HepG2 (cell line): ENCODE measurements at regions not wholly inside any gene's neighbourhood (a gene's known extent, or its start where the extent isn't known, plus 50 kb on each side); places are given as distances from the start of the nearest gene placed in this dataset.

Source experiments
- ATAC-seq: fragments of 200-7000 bp; cut with Tn5 transposase; 3 replicates; pipeline ENCODE4 v1.9.1; 2020; ENCODE audit warnings: mild to moderate bottlenecking, moderate library complexity
- BruUV-seq: library from RNA; stranded (reverse); fragments of 400-500 nt; replicated peaks from 2 replicates; lab custom pipeline; 2021; lab: Mats Ljungman, UMichigan
- CTCF ChIA-PET: fragments of 300-600 bp; formaldehyde crosslinking; extraction: SDS; loops from one replicate; lab custom pipeline; 2021; ENCODE audit warnings: low total read pairs, inconsistent platforms, low intra/inter-chr PET ratio; lab: Yijun Ruan, JAX
- POLR2A ChIA-PET: fragments of 350-600 bp; sonication (Branson Sonifier 250); formaldehyde crosslinking; loops from one replicate; lab custom pipeline; 2020; ENCODE audit warnings: antibody characterized with exemption, inconsistent platforms; lab: Yijun Ruan, JAX
- DNase-seq: peaks from one replicate; pipeline ENCODE4 v3.0.0-alpha.2; 2015; ENCODE audit warnings: low spot score
- FAIRE-seq: peaks from 3 replicates; lab custom pipeline; 2011; peaks lifted over from hg19 to GRCh38; lab: Jason Lieb, UNC
- H2AFZ ChIP-seq: one replicate; pipeline ENCODE4 v1.6.1; 2011; ENCODE audit warnings: low read length, inconsistent platforms
- H3K27ac ChIP-seq: fragments of 300-600 bp; 3 replicates; pipeline ENCODE4 v1.8.0; 2011; ENCODE audit warnings: mixed run types, mild to moderate bottlenecking, mixed read lengths, low read length, inconsistent platforms; ENCODE audit not compliant: insufficient read depth; ENCODE audit errors: extremely low read length
- H3K27me3 ChIP-seq, 2 experiments: fragments of 200-600 bp in 1 of 2; 2 replicates in 1 of 2; 3 replicates in 1 of 2; pipeline versions ENCODE4 v1.6.0 to v1.8.0; 2011; ENCODE audit warnings: low read length in 2 of 2, mild to moderate bottlenecking in 2 of 2, moderate library complexity in 2 of 2, inconsistent platforms in 1 of 2; ENCODE audit not compliant: insufficient read depth in 2 of 2, control insufficient read depth in 1 of 2
- H3K36me3 ChIP-seq, 2 experiments: fragments of 200-600 bp in 1 of 2; replicated peaks in 1 of 2; 2 replicates in 1 of 2; 3 replicates in 1 of 2; pipeline versions ENCODE4 v1.5.1 to v1.8.0; 2011; ENCODE audit warnings: low read length in 2 of 2, inconsistent platforms in 1 of 2; ENCODE audit not compliant: insufficient read depth in 2 of 2, control insufficient read depth in 1 of 2
- H3K4me1 ChIP-seq: 2 replicates; pipeline ENCODE4 v1.5.1; 2012; ENCODE audit warnings: low read length, inconsistent platforms; ENCODE audit not compliant: insufficient read depth
- H3K4me2 ChIP-seq: 2 replicates; pipeline ENCODE4 v1.6.0; 2011; ENCODE audit warnings: low read depth, low read length, inconsistent platforms
- H3K4me3 ChIP-seq, 3 experiments: fragments of 200-600 bp in 1 of 3; sonication (generic), shearing (Covaris generic) in 1 of 3; replicated peaks in 1 of 3; 2 replicates each; pipeline ENCODE4 v1.5.1; 2011 to 2016; ENCODE audit warnings: low read length in 3 of 3, inconsistent platforms in 2 of 3, low read depth in 2 of 3, mild to moderate bottlenecking in 2 of 3, control low read depth in 1 of 3, mixed read lengths in 1 of 3; ENCODE audit not compliant: insufficient read depth in 1 of 3
- H3K79me2 ChIP-seq: one replicate; pipeline ENCODE4 v1.6.1; 2011; ENCODE audit warnings: low read length, inconsistent platforms; ENCODE audit not compliant: insufficient read depth
- H3K9ac ChIP-seq: 2 replicates; pipeline ENCODE4 v1.6.0; 2011; ENCODE audit warnings: mild to moderate bottlenecking, low read depth, low read length, inconsistent platforms; ENCODE audit not compliant: insufficient read depth
- H3K9me3 ChIP-seq: 2 replicates; pipeline ENCODE4 v1.5.1; 2012; ENCODE audit warnings: mild to moderate bottlenecking, low read length
- H4K20me1 ChIP-seq: 2 replicates; pipeline ENCODE4 v1.6.0; 2011; ENCODE audit warnings: inconsistent platforms, mild to moderate bottlenecking, low read length, moderate library complexity; ENCODE audit not compliant: insufficient read depth
- BRCA1 ChIP-seq: sonication (generic); formaldehyde crosslinking; IDR thresholded peaks from 2 replicates; pipeline ENCODE4 v1.4.0; 2020; ENCODE audit warnings: missing genetic modification reagents
- DZIP1 ChIP-seq: sonication (generic); formaldehyde crosslinking; IDR thresholded peaks from 2 replicates; pipeline ENCODE4 v1.5.0; 2020; ENCODE audit warnings: mild to moderate bottlenecking, missing genetic modification reagents
- E2F2 ChIP-seq: sonication (generic); formaldehyde crosslinking; IDR thresholded peaks from 2 replicates; pipeline ENCODE4 v1.4.0; 2020; ENCODE audit warnings: missing genetic modification reagents, borderline replicate concordance
- GFI1 ChIP-seq: sonication (generic); formaldehyde crosslinking; IDR thresholded peaks from 2 replicates; pipeline ENCODE4 v1.5.0; 2020; ENCODE audit warnings: missing genetic modification reagents, mild to moderate bottlenecking, borderline replicate concordance
- GPN1 ChIP-seq: sonication (generic); formaldehyde crosslinking; IDR thresholded peaks from 2 replicates; pipeline ENCODE4 v1.5.1; 2020; ENCODE audit warnings: missing genetic modification reagents, borderline replicate concordance
- IKZF4 ChIP-seq: sonication (generic); formaldehyde crosslinking; IDR thresholded peaks from 2 replicates; pipeline ENCODE4 v1.5.1; 2020; ENCODE audit warnings: borderline replicate concordance, mild to moderate bottlenecking, low read depth, missing genetic modification reagents; ENCODE audit errors: not compliant biosample characterization
- KLF11 ChIP-seq: IDR thresholded peaks from 2 replicates; pipeline ENCODE4 v1.6.1; 2016; ENCODE audit warnings: missing compliant biosample characterization
- PHF20 ChIP-seq: sonication (generic); formaldehyde crosslinking; IDR thresholded peaks from 2 replicates; pipeline ENCODE4 v1.5.0; 2020; ENCODE audit warnings: mild to moderate bottlenecking, missing genetic modification reagents
- RNF2 ChIP-seq: fragments of 450-650 bp; conservative IDR thresholded peaks from 2 replicates; pipeline ENCODE4 v1.6.1; 2016; ENCODE audit warnings: low read depth
- ZBTB33 ChIP-seq: sonication (generic); formaldehyde crosslinking; IDR thresholded peaks from 2 replicates; pipeline ENCODE4 v1.4.0; 2020; ENCODE audit warnings: missing genetic modification reagents
- ZNF546 ChIP-seq: sonication (generic); formaldehyde crosslinking; conservative IDR thresholded peaks from 2 replicates; pipeline ENCODE4 v1.8.1; 2023; ENCODE audit warnings: mild to moderate bottlenecking, missing genetic modification reagents
- ZNF776 ChIP-seq: sonication (generic); formaldehyde crosslinking; IDR thresholded peaks from 2 replicates; pipeline ENCODE4 v1.4.0; 2020; ENCODE audit warnings: mild to moderate bottlenecking, missing genetic modification reagents
- WGBS: methylation state at CpG from one replicate; pipeline ENCODE4 v1.1.6; 2017; ENCODE audit warnings: low lambda C conversion rate; 5-methylcytosine and 5-hydroxymethylcytosine counted together
- in situ Hi-C: cut with HindIII; loops from 2 replicates; pipeline ENCODE4 v1.10.0; 2017; ENCODE audit warnings: low pct_unique_long_range_greater_than_20kb; ENCODE audit not compliant: extremely low pct_ligation_motif_present
- intact Hi-C: fragments of 100-400 bp; cut with micrococcal nuclease; formaldehyde crosslinking; loops from one replicate; pipeline ENCODE4 v1.10.0; 2022; ENCODE audit not compliant: unreplicated experiment

GRCh38 chr22:19641254-19641982, 72.9 kb upstream of the SEPTIN5 start:
- Histone ChIP-seq H3K9me3 (no peaks in the 10 kb centered on the region; the same call in 1 of the 2 replicates), H3K4me3 (no peak overlapping the region), H3K27ac (no peak overlapping the region), H4K20me1 (no peaks in the 10 kb centered on the region), H3K27me3 (peaks cover 0 to 26% of the 10 kb centered on the region in 2 experiments; a peak in 4 of 5 replicates), H3K4me1 (no peaks in the 10 kb centered on the region), H3K36me3 (no peaks in the 10 kb centered on the region), H3K4me2 (no peak overlapping the region), H2AFZ (no peak overlapping the region), H3K79me2 (no peaks in the 10 kb centered on the region), H3K9ac (no peak overlapping the region)
- intact Hi-C loops (no loop called here), in situ Hi-C loops (no loop called here)
- peak; percentile 53; the same call in 2 of the 3 replicates for ATAC-seq
- CTCF ChIA-PET, result no interaction called here
- 55% methylated on average over 25 of the region's 25 CpGs for WGBS
- BruUV-seq, result no TSS peak
- no peak for FAIRE-seq
- no peak for DNase-seq
- TF ChIP-seq ZBTB33 (CRISPR knock-in tag) (peak; percentile 56; the same call in 1 of the 2 replicates), GFI1 (CRISPR knock-in tag) (no peak)
- POLR2A ChIA-PET, result no interaction called here

GRCh38 chr22:19641983-19642451, 72.3 kb upstream of the SEPTIN5 start:
- ChIA-PET POLR2A (no interaction called here), CTCF (no interaction called here)
- FAIRE-seq (no peak), ATAC-seq (no peak), DNase-seq (no peak)
- H3K9me3 ChIP-seq, result peaks cover 4% of the 10 kb centered on the region; the same call in 1 of the 2 replicates
- H3K27me3 ChIP-seq, result peaks cover 0 to 23% of the 10 kb centered on the region in 2 experiments; a peak in 4 of 5 replicates
- H3K79me2 ChIP-seq, result no peaks in the 10 kb centered on the region
- no peak overlapping the region for H3K4me3 ChIP-seq
- intact Hi-C loops, result no loop called here
- no peaks in the 10 kb centered on the region for H3K36me3 ChIP-seq
- WGBS, result 22% methylated on average over 6 of the region's 18 CpGs
- H3K4me1 ChIP-seq, result no peaks in the 10 kb centered on the region
- H3K4me2 ChIP-seq, result no peak overlapping the region
- no peak overlapping the region for H2AFZ ChIP-seq
- H4K20me1 ChIP-seq, result no peaks in the 10 kb centered on the region
- in situ Hi-C loops, result no loop called here
- H3K9ac ChIP-seq, result no peak overlapping the region
- BruUV-seq, result no TSS peak
- no peak overlapping the region for H3K27ac ChIP-seq
- TF ChIP-seq KLF11 (CRISPR knock-in tag) (no peak), DZIP1 (no peak), IKZF4 (CRISPR knock-in tag) (no peak), BRCA1 (CRISPR knock-in tag) (no peak), PHF20 (no peak), ZNF546 (CRISPR knock-in tag) (no peak), E2F2 (CRISPR knock-in tag) (no peak), RNF2 (no peak), ZNF776 (CRISPR knock-in tag) (no peak), GPN1 (CRISPR knock-in tag) (no peak)
